Esophagus squamous epithelium (tissue), 5 donors: ENCODE measurements at regions not wholly inside any gene's neighbourhood (a gene's known extent, or its start where the extent isn't known, plus 50 kb on each side); places are given as distances from the start of the nearest gene placed in this dataset.

Experiments
- DNase-seq: peaks from one replicate; lab custom pipeline; 2025; lab: John Stamatoyannopoulos, UW
- H3K27ac ChIP-seq, 4 donors: fragments of 200-600 bp; sonication (generic); one replicate each; pipeline ENCODE4 v1.5.1; 2016 to 2019; ENCODE audit warnings: mild to moderate bottlenecking in 1 of 4
- H3K27me3 ChIP-seq, 4 donors: fragments of 200-600 bp; sonication (generic); 1 replicate in 3 of 4; 2 replicates in 1 of 4; pipeline versions ENCODE4 v1.5.1 to v1.6.0; 2017 to 2021; ENCODE audit warnings: antibody characterized with exemption in 1 of 4
- H3K36me3 ChIP-seq, 3 donors: fragments of 200-600 bp; sonication (generic); one replicate each; pipeline ENCODE4 v1.5.1; 2016 to 2019
- H3K4me1 ChIP-seq, 3 donors: fragments of 200-600 bp; sonication (generic); one replicate each; pipeline ENCODE4 v1.5.1; 2017 to 2019
- H3K4me3 ChIP-seq, 4 donors: fragments of 200-600 bp; sonication (generic); 1 replicate in 3 of 4; 2 replicates in 1 of 4; pipeline ENCODE4 v1.5.1; 2016 to 2019; ENCODE audit warnings: mild to moderate bottlenecking in 2 of 4, moderate library complexity in 1 of 4
- H3K9me3 ChIP-seq, 3 donors: fragments of 200-600 bp; sonication (generic); one replicate each; pipeline ENCODE4 v1.5.1; 2016 to 2019
- POLR2A ChIP-seq, 4 donors: fragments of 450-650 bp; IDR thresholded peaks; one replicate each; pipeline ENCODE4 v1.6.1; 2017; ENCODE audit warnings: antibody characterized with exemption in 4 of 4, mild to moderate bottlenecking in 4 of 4, moderate library complexity in 3 of 4
- WGBS, 2 donors: methylation state at CpG; one replicate each; pipeline ENCODE4 v1.1.5; 2018; 5-methylcytosine and 5-hydroxymethylcytosine counted together
- intact Hi-C: fragments of 100-400 bp; cut with DNase I; formaldehyde crosslinking; loops from one replicate; pipeline ENCODE4 v1.15.0; 2022
- TF ChIP-seq, protein P1 (sequence below), 6 experiments: fragments of 450-650 bp in 4 of 6; fragments of 200-600 bp in 2 of 6; sonication (generic) in 2 of 6; IDR thresholded peaks; one replicate each; pipeline ENCODE4 v1.5.1; 2016 to 2019; ENCODE audit warnings: antibody characterized with exemption in 6 of 6, mild to moderate bottlenecking in 4 of 6, moderate library complexity in 4 of 6
- donor health status: DM: yes; HTN: yes; CAD: no.

DNA sequence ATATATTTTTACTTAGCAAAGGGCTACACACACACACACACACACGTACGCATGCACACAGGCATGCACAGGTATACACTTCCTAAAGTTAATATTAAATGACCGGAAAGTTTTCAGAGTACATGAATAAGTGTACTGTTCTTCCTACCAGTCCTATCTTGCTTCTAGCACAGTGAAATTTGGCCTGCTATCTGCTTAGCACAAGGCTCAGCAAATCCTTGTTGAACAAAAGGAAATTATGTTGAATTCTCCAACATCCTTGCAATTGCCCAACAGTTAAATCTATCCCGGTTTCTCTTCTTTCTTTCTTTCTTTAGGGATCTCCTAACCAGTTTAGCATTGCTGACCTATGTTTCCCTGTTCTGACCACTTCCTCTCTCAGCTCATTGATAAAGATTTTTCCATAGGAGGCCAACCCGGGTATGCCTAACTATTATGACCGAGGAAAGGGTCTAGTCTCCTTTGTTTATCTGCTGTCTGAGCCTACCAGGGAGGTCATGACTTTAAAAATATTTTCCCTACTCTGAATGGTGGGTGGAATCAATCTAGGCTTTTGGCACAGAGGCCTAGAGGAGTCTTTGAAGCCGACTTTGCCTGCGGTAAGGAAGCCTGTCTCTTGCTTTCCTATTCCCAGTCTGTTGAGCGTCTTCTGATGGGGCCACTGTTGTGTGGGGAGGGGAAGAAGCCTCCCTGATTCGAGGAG is 400.7 kb downstream of the HRH4 start:
- WGBS, 2 donors: 50 to 54% methylated on average over 10 of the region's 10 CpGs
- Histone ChIP-seq H3K4me1 (no peaks in the 10 kb centered on the region), H3K27me3 (no peaks in the 10 kb centered on the region), H3K27ac (no peak overlapping the region), H3K36me3 (no peaks in the 10 kb centered on the region), H3K4me3 (no peak overlapping the region), H3K9me3 (no peaks in the 10 kb centered on the region)
- intact Hi-C loops: no loop called here
- no peak for TF ChIP-seq POLR2A (IDR thresholded peaks at IDR 0.05)
- TF ChIP-seq, protein P1, sequence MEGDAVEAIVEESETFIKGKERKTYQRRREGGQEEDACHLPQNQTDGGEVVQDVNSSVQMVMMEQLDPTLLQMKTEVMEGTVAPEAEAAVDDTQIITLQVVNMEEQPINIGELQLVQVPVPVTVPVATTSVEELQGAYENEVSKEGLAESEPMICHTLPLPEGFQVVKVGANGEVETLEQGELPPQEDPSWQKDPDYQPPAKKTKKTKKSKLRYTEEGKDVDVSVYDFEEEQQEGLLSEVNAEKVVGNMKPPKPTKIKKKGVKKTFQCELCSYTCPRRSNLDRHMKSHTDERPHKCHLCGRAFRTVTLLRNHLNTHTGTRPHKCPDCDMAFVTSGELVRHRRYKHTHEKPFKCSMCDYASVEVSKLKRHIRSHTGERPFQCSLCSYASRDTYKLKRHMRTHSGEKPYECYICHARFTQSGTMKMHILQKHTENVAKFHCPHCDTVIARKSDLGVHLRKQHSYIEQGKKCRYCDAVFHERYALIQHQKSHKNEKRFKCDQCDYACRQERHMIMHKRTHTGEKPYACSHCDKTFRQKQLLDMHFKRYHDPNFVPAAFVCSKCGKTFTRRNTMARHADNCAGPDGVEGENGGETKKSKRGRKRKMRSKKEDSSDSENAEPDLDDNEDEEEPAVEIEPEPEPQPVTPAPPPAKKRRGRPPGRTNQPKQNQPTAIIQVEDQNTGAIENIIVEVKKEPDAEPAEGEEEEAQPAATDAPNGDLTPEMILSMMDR (IDR thresholded peaks at IDR 0.05): no peak
- DNase-seq: no peak

DNA sequence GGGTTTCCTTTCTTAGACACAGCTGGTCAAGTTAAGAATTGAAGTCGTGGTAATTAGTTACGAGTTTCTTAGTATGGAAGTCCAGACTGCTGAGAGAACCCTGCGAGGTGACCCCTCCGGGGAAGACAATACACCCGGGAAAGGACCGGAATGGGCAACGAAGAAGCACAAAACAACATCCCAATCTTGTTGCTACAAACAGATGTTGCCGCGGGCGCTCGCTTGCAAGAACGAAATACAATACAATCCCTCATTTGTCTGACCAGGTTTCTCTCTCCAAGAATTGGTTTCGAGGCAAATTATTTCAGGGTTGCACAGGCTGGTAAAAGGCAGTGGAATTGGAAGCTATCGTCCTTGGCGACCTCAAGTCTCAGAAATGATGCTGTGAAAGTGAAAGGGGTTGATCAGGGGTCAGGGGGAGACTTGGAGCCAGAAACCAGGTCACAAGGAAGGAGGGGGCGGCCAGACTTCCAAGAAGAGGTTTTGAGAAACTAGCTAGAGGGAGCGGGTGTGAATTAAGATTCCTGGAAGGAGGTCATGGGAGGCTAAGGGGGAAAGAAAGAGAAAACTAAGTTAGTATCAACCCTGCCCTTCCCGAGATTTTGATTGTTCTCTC is 401.9 kb downstream of the HRH4 start:
- no peaks in the 10 kb centered on the region for H3K27me3 ChIP-seq
- no peaks in the 10 kb centered on the region for H3K36me3 ChIP-seq
- H3K9me3 ChIP-seq: no peaks in the 10 kb centered on the region
- DNase-seq: no peak
- 75 to 76% methylated on average over 18 of the region's 18 CpGs for WGBS, 2 donors
- intact Hi-C loops: no loop called here
- H3K27ac ChIP-seq: no peak overlapping the region
- H3K4me1 ChIP-seq: no peaks in the 10 kb centered on the region
- H3K4me3 ChIP-seq: no peak overlapping the region
- TF ChIP-seq POLR2A (IDR thresholded peaks at IDR 0.05): no peak
- TF ChIP-seq, protein P1 (IDR thresholded peaks at IDR 0.05): no peak

DNA sequence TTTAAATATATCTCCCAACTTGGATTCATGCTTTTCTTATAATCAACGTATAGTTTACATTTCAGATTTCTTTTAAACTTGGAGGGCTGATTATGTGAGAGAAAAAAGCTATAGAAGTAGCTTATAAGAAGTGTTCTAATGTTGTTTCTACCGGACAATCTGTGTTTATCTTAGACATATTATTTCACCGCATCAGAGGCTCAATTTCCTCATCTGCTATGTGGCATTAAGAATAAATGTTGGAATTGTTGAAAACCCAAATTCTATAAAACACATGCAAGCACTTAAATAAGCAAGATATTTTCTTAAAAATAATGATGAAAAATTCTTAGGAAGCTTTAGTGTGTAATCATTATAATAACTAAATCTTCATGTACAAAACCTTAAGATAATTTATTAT is 407.9 kb downstream of the HRH4 start:
- H3K36me3 ChIP-seq: no peaks in the 10 kb centered on the region
- no peak for DNase-seq
- no peak overlapping the region for H3K4me3 ChIP-seq
- intact Hi-C loops: no loop called here
- 53 to 56% methylated on average over 3 of the region's 3 CpGs for WGBS, 2 donors
- no peak overlapping the region for H3K27ac ChIP-seq
- H3K9me3 ChIP-seq: no peaks in the 10 kb centered on the region
- no peaks in the 10 kb centered on the region for H3K27me3 ChIP-seq
- TF ChIP-seq, protein P1 (IDR thresholded peaks at IDR 0.05): no peak
- TF ChIP-seq POLR2A (IDR thresholded peaks at IDR 0.05): no peak
- peaks cover 0 to 7% (median 0%) of the 10 kb centered on the region in 3 donors for H3K4me1 ChIP-seq

DNA sequence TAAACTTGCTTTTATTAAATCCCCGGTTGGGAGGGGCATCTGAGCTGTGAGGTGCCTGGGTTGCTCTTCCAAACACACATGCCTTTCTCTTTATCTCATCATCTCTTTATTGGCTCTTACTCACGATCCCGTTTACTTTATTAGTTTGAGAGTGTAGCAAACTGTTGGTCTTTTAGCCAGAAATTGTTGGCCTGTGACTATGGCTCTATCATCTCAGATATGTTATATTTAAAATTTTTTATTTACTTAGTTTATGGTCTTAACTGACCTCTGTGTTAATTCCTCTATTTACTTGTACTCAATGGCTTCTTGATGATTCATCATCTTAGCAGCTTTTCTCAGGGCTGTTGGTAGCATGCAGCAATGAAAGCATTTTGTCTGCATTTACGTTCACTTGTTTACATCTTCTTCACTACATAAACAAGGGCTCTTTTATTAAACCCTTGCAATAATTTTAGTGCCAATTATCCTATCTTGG is 408.4 kb downstream of the HRH4 start:
- Histone ChIP-seq H3K27ac (no peak overlapping the region), H3K36me3 (no peaks in the 10 kb centered on the region), H3K27me3 (no peaks in the 10 kb centered on the region), H3K4me3 (no peak overlapping the region), H3K9me3 (no peaks in the 10 kb centered on the region), H3K4me1 (peaks cover 0 to 7% (median 0%) of the 10 kb centered on the region in 3 donors)
- intact Hi-C loops: no loop called here
- no peak for DNase-seq
- WGBS, 2 donors: 22 to 33% methylated on average over 4 of the region's 4 CpGs
- TF ChIP-seq POLR2A (IDR thresholded peaks at IDR 0.05): no peak
- TF ChIP-seq, protein P1 (IDR thresholded peaks at IDR 0.05): no peak

DNA sequence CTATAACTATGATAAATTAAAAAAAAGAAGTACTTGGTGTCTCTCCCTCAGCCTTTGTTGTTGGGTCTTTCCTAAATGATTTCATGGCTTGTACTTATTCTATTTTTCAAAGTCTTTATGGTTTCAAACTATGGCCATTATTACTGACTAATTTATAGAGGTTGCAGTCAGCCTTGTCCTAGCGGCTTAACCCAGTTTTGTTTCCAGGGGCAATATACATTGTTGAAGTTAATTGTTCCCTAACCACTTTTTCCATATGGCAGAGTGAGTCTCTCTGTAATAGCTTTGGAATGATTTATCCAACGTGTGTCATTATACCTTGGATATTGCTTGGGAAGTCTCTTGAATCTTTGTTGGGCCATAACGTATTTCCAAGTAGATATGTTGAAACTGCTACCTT is 408.8 kb downstream of the HRH4 start:
- no peak for DNase-seq
- H3K27me3 ChIP-seq: no peaks in the 10 kb centered on the region
- 39 to 74% methylated on average over 3 of the region's 3 CpGs for WGBS, 2 donors
- TF ChIP-seq, protein P1 (IDR thresholded peaks at IDR 0.05): no peak
- TF ChIP-seq POLR2A (IDR thresholded peaks at IDR 0.05): no peak
- H3K27ac ChIP-seq: no peak overlapping the region
- H3K9me3 ChIP-seq: no peaks in the 10 kb centered on the region
- H3K4me1 ChIP-seq: peaks cover 0 to 7% (median 0%) of the 10 kb centered on the region in 3 donors
- H3K4me3 ChIP-seq: no peak overlapping the region
- intact Hi-C loops: no loop called here
- no peaks in the 10 kb centered on the region for H3K36me3 ChIP-seq
